Hematopoietic multipotent progenitor cell treated with erythropoietin and hydrocortisone succinate and interleukin-3 and kit ligand, for 17 days (in vitro differentiated cells): ENCODE measurements at regions not wholly inside any gene's neighbourhood (a gene's known extent, or its start where the extent isn't known, plus 50 kb on each side); places are given as distances from the start of the nearest gene placed in this dataset.
"Not testable (repeated sequence)": the region's sequence is repeated elsewhere in the genome, so short reads cannot be mapped to it uniquely, and the experiment has no call there.

ENCODE experiments used
- DNase-seq: peaks from one replicate; pipeline ENCODE4 v3.0.0-alpha.2; 2015; ENCODE audit warnings: low spot score

- no peak for DNase-seq
Measured at GRCh38 chr14:104230946-104231345, 92.6 kb downstream of the KIF26A start.

GRCh38 chr14:104232070-104232484, 93.7 kb downstream of the KIF26A start:
- no peak for DNase-seq

GRCh38 chr14:104234007-104234786, 95.8 kb downstream of the KIF26A start:
- DNase-seq = not testable (repeated sequence)

GRCh38 chr14:104235686-104236085, 97.3 kb downstream of the KIF26A start:
- no peak for DNase-seq

GRCh38 chr14:104237651-104238423, 99.5 kb downstream of the KIF26A start:
- DNase-seq = no peak

- DNase-seq = no peak
Measured at GRCh38 chr14:104238424-104239184, 100.2 kb downstream of the KIF26A start.

GRCh38 chr14:104239185-104239775, 100.9 kb downstream of the KIF26A start:
- DNase-seq = no peak

GRCh38 chr14:104239861-104240301, 101.5 kb downstream of the KIF26A start:
- no peak for DNase-seq

- DNase-seq = no peak
Measured at GRCh38 chr14:104240434-104241157, 102.2 kb downstream of the KIF26A start.

GRCh38 chr14:104243200-104243599, 104.8 kb downstream of the KIF26A start:
- DNase-seq = no peak

- DNase-seq = no peak
Measured at GRCh38 chr14:104244221-104245011, 106.0 kb downstream of the KIF26A start.

- no peak for DNase-seq
Measured at GRCh38 chr14:104245075-104245474, 106.7 kb downstream of the KIF26A start.

GRCh38 chr14:104245723-104246122, 107.3 kb downstream of the KIF26A start:
- DNase-seq = no peak

- no peak for DNase-seq
Measured at GRCh38 chr14:104246401-104247335, 108.3 kb downstream of the KIF26A start.

- no peak for DNase-seq
Measured at GRCh38 chr14:104247336-104248202, 109.2 kb downstream of the KIF26A start.

- no peak for DNase-seq
Measured at GRCh38 chr14:104248203-104249055, 110.0 kb downstream of the KIF26A start.

GRCh38 chr14:104249089-104249488, 110.7 kb downstream of the KIF26A start:
- no peak for DNase-seq
